HG03060 (cell line): ENCODE measurements at regions not wholly inside any gene's neighbourhood (a gene's known extent, or its start where the extent isn't known, plus 50 kb on each side); places are given as distances from the start of the nearest gene placed in this dataset.
"Not testable (repeated sequence)": the region's sequence is repeated elsewhere in the genome, so short reads cannot be mapped to it uniquely, and the experiment has no call there.

ENCODE experiments used
- ATAC-seq: cut with Tn5 transposase; IDR thresholded peaks from one replicate; pipeline ENCODE4 v1.9.1; 2021; ENCODE audit warnings: low read depth, moderate number of reproducible peaks; ENCODE audit not compliant: unreplicated experiment

- no peak for ATAC-seq
Measured at GRCh38 chr4:157702831-157703230, 470.0 kb downstream of the GASK1B start.

DNA sequence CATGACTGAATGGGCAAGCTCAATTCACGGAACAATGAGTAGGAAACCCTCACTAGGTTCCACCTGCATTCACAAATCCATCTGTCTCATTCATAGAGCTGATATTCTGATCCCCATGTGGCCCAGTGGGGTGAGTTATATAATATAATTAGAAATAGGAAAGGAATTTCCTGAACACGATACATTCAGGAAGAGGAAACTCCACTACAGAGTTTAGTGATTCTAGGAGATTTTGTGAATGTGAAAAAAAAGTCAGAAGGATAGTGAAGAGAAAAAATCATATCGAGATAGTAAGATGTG is 471.2 kb downstream of the GASK1B start:
- ATAC-seq: no peak

- ATAC-seq: no peak
Measured at GRCh38 chr4:157700898-157701694, 471.7 kb downstream of the GASK1B start.

GRCh38 chr4:157689476-157689875 is 468.9 kb downstream of the GRIA2 start:
- no peak for ATAC-seq

DNA sequence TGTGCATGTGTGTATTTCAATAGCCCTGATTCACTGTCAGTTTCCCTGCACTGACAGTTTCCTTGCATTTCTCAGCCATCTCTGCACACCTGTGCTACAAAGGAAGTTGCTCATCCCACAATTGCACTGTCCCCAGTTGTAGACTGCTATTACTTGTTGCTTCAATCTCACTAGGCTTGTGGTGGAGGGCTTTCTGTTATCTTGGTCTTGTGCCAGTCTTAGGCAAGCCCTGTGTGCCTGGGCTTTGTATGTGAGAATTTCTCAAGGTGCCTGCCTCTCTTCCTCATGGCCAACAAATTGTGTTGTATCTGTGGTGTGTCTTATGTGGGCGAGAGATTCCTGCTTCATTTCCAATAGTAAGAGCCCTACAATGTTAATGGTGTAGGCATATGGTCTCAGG is 467.4 kb downstream of the GRIA2 start:
- no peak for ATAC-seq

DNA sequence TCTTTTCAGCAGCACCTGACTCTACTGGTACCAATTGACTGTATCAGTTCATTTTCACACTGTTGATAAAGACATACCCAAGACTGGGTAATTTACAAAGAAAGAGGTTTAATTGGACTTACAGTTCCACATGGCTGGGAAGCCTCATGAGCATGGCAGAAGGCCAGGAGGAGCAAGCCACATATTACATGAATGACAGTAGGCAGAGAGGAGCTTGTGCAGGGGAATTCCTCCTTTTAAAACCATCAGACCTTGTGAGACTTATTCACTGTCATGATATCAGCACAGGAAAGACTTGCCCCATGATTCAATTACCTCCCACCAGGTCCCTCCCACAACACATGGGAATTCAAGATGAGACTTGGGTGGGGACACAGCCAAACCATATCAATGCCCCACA is 458.8 kb downstream of the GRIA2 start:
- not testable (repeated sequence) for ATAC-seq

GRCh38 chr4:157678478-157678877 is 457.9 kb downstream of the GRIA2 start:
- no peak for ATAC-seq

DNA sequence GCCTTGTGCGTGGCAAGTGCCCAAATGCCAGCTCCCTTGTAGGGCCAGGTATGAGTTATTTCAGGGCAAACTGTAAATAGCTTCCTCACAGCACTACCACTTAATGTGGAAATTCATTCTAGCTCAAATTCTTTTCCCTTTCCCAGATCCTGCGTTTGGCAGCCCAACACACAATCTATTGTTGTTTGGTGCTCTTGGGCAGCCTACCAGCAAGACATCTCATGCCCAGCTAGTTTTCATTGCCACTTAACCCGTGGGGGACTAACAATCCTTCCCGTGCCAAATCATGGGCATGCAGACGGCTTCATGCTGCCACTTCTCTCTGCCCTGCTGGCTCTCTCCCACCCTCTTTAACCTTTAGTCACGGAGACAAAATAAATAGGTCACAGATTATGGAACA is 454.2 kb downstream of the GRIA2 start:
- no peak for ATAC-seq

DNA sequence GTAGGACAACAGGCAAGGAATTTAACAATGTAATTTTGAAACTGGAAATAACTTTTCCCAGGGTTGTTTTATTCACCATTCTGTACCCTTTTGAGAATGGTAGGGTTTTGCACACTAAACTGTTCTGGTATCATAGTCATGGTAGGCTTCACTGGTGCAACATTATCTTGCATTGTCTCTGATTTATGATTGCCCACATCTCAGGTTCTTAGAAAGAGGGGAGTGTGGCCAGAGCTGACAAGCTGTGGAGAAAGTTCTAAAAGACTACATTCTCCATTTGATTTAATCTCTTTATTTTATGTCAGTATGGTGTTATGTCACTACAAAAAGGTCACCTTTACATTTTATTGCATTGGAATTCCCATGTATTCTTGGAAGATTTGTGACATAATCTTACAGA is 447.3 kb downstream of the GRIA2 start:
- ATAC-seq: no peak

- no peak for ATAC-seq
Measured at GRCh38 chr4:157664726-157665125, 444.2 kb downstream of the GRIA2 start.

DNA sequence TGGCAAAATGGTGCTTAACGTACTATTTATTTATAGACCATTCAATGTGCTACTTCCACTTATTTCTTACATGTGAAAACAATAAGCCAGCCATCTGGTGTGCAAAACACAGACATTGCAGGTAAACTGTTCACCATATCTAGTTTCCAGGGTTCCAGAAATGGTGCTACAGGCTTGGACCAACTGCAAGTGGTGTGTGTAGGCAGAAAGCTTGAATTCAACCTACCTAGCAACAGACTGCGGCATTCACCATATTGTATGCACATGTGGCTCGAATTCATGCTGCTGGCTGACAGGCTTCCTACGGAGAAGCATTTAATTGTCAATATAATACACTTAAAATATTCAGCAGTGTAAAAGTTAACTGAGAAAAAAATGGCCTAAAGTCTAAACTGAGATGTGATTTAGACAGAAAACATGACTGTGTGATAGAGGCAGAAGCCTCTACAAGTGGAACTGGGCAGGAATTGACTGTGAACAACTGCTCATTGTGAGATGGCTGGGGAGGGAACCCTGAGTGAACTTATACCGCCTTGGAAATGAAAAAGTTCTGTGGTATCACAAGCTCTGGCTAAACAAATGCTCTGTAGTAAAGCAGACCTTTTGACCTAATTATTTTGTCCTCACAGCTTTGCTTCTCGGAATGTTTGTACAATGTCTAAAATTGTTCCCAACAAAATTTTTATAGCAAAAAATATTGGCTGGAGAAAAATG is 434.7 kb downstream of the GRIA2 start:
- ATAC-seq: no peak

- ATAC-seq: no peak
Measured at GRCh38 chr4:157643257-157643656, 422.7 kb downstream of the GRIA2 start.

DNA sequence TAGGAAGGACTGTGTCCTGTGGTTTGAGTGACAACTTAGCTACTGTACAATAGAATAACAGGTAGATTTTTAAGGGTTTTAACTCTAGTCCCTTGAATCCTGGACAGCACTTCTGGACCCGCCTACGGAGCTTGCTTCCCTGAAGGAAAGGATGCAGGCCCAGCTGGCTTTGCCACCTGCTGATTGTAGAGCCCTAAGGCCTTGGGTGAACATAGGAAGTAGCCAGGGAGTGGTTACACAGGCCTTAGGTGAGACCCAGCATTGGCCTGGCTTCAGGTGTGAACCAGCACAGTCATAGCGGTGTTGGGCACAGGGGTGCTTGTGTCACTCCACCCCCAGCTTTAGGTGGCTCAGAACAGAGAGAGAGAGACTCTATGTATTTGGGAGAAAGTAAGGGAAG is 413.5 kb downstream of the GRIA2 start:
- ATAC-seq: no peak

- ATAC-seq: no peak
Measured at GRCh38 chr4:157616741-157617472, 396.4 kb downstream of the GRIA2 start.

DNA sequence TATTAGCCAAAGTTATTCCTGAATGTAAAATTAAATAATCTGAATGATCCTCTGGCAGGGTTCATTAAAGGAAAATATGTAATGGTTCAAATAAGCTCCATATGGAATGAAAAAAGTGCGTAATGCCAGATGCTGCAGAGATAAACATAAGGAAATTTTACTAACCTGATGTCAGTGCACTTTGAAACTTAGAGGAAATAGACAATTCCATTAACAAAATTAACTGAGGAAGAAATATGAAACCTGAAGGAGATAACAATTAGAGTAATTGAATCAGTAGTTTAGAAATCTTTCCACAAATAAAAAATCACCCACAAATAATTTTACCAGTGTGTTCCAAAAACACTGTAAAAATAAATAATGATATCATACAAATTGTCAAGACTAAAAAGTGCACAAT is 387.5 kb downstream of the GRIA2 start:
- no peak for ATAC-seq

DNA sequence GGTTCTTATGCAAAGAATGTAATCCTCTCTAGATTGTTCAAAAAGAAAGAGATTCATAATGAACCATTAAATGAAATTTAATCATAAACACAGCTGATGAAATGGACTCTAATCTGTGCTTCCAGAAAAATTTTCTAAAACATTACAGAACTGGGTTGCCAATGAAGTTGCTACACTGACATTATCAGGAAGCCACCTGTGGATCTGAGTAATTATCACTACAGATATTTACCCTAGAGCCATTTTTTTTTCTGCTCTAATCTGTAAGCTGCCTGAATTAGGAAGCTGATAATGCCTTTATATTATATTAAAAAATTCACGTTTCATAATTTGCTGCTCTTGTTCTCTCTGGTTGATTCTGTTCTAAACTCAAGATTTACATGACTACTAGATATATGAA is 380.1 kb downstream of the GRIA2 start:
- no peak for ATAC-seq

- ATAC-seq: no peak
Measured at GRCh38 chr4:157591245-157591644, 370.7 kb downstream of the GRIA2 start.

GRCh38 chr4:157590679-157591078 is 370.2 kb downstream of the GRIA2 start:
- ATAC-seq: no peak

- ATAC-seq: no peak
Measured at GRCh38 chr4:157587681-157588423, 367.3 kb downstream of the GRIA2 start.

DNA sequence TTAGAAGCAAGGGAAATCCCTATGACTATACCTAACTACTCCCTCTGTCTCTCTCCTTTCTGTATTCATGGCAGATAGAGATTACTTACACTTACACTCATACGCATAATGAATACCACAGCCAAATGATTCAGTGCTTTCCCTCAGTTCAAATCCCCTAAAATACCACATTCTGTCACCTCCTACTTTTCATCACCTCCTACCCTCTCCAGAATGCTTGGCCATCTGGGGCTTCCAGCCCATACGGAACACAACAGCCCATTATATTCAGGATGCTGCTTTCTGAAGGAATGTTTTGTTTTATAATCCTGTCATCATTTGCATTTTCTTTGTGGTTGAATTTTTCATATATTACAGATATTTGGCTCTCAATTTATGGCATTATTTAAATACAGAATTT is 361.6 kb downstream of the GRIA2 start:
- ATAC-seq: no peak

- no peak for ATAC-seq
Measured at GRCh38 chr4:157576671-157577217, 356.2 kb downstream of the GRIA2 start.
